SK-N-SH treated with all-trans-retinoic acid at 6 μM for 48 hours (cell line): ENCODE measurements at regions not wholly inside any gene's neighbourhood (a gene's known extent, or its start where the extent isn't known, plus 50 kb on each side); places are given as distances from the start of the nearest gene placed in this dataset.

Experiments
- ATAC-seq: fragments of 200-7000 bp; cut with Tn5 transposase; 3 replicates; pipeline ENCODE4 v1.9.1; 2020; ENCODE audit warnings: mild to moderate bottlenecking, moderate library complexity
- ARNTL ChIP-seq: fragments of 450-650 bp; formaldehyde crosslinking; IDR thresholded peaks from 2 replicates; pipeline ENCODE4 v1.5.0; 2020; ENCODE audit warnings: low read depth, mild to moderate bottlenecking, moderate library complexity, borderline replicate concordance
- BACH2 ChIP-seq: fragments of 250-450 bp; sonication (Bioruptor Pico); IDR thresholded peaks from 2 replicates; pipeline ENCODE4 v1.9.0; 2021; ENCODE audit warnings: mild to moderate bottlenecking, borderline replicate concordance
- CREB5 ChIP-seq: fragments of 250-450 bp; sonication (Bioruptor Pico); IDR thresholded peaks from 2 replicates; pipeline ENCODE4 v1.5.1; 2020; ENCODE audit warnings: low read depth, mild to moderate bottlenecking, moderate library complexity
- ESRRG ChIP-seq: fragments of 250-450 bp; sonication (Bioruptor Pico); IDR thresholded peaks from 2 replicates; pipeline ENCODE4 v1.6.1; 2021; ENCODE audit warnings: mild to moderate bottlenecking
- GLIS3 ChIP-seq: fragments of 250-450 bp; sonication (Bioruptor Pico); IDR thresholded peaks from 2 replicates; pipeline ENCODE4 v1.5.0; 2020; ENCODE audit warnings: mild to moderate bottlenecking, moderate library complexity
- ISL1 ChIP-seq: fragments of 250-450 bp; sonication (Bioruptor Pico); IDR thresholded peaks from 2 replicates; pipeline ENCODE4 v2.1.2; 2022; ENCODE audit warnings: mild to moderate bottlenecking, moderate library complexity
- OSR1 ChIP-seq: fragments of 250-450 bp; sonication (Bioruptor Pico); IDR thresholded peaks from 2 replicates; pipeline ENCODE4 v1.8.0; 2022; ENCODE audit warnings: moderate library complexity, mild to moderate bottlenecking, inconsistent platforms
- PPARA ChIP-seq: fragments of 250-450 bp; sonication (Bioruptor Pico); IDR thresholded peaks from 2 replicates; pipeline ENCODE4 v1.5.0; 2020; ENCODE audit warnings: mild to moderate bottlenecking, borderline replicate concordance
- RARB ChIP-seq: fragments of 250-450 bp; sonication (Bioruptor Pico); IDR thresholded peaks from 2 replicates; pipeline ENCODE4 v1.8.0; 2021; ENCODE audit warnings: mild to moderate bottlenecking, moderate library complexity
- SNAI2 ChIP-seq: fragments of 250-450 bp; sonication (Bioruptor Pico); IDR thresholded peaks from 2 replicates; pipeline ENCODE4 v1.5.0; 2020; ENCODE audit warnings: mild to moderate bottlenecking, moderate library complexity
- TCF4 ChIP-seq: fragments of 250-450 bp; sonication (Bioruptor Pico); IDR thresholded peaks from 2 replicates; pipeline ENCODE4 v1.8.0; 2021; ENCODE audit warnings: mild to moderate bottlenecking, moderate library complexity, borderline replicate concordance
- TOX ChIP-seq: fragments of 250-450 bp; sonication (Bioruptor Pico); IDR thresholded peaks from 2 replicates; pipeline ENCODE4 v1.8.0; 2021; ENCODE audit warnings: mild to moderate bottlenecking, moderate library complexity, borderline replicate concordance
- TSHZ2 ChIP-seq: fragments of 250-450 bp; sonication (Bioruptor Pico); IDR thresholded peaks from 2 replicates; pipeline ENCODE4 v1.5.0; 2020; ENCODE audit warnings: mild to moderate bottlenecking, moderate library complexity
- ZC3H10 ChIP-seq: fragments of 250-450 bp; sonication (Bioruptor Pico); IDR thresholded peaks from 2 replicates; pipeline ENCODE4 v1.5.1; 2021; ENCODE audit warnings: mild to moderate bottlenecking, moderate library complexity
- ZFP3 ChIP-seq: fragments of 250-450 bp; sonication (Bioruptor Pico); IDR thresholded peaks from 2 replicates; pipeline ENCODE4 v1.5.0; 2020; ENCODE audit warnings: mild to moderate bottlenecking, moderate library complexity
- ZFP30 ChIP-seq: fragments of 450-650 bp; formaldehyde crosslinking; IDR thresholded peaks from 2 replicates; pipeline ENCODE4 v1.5.0; 2022; ENCODE audit warnings: mild to moderate bottlenecking, moderate library complexity
- ZNF565 ChIP-seq: fragments of 450-650 bp; formaldehyde crosslinking; conservative IDR thresholded peaks from 2 replicates; pipeline ENCODE4 v1.5.0; 2020; ENCODE audit warnings: low read depth, mild to moderate bottlenecking, moderate library complexity
- ZNF70 ChIP-seq: fragments of 450-650 bp; formaldehyde crosslinking; IDR thresholded peaks from 2 replicates; pipeline ENCODE4 v1.5.0; 2020; ENCODE audit warnings: mild to moderate bottlenecking, moderate library complexity
- ZNF8 ChIP-seq: fragments of 450-650 bp; formaldehyde crosslinking; IDR thresholded peaks from 2 replicates; pipeline ENCODE4 v1.5.0; 2020; ENCODE audit warnings: mild to moderate bottlenecking, moderate library complexity
- TF ChIP-seq, protein P1 (sequence below): fragments of 250-450 bp; sonication (Bioruptor Pico); IDR thresholded peaks from 2 replicates; pipeline ENCODE4 v1.8.0; 2020; ENCODE audit warnings: mild to moderate bottlenecking, moderate library complexity, borderline replicate concordance
- TF ChIP-seq, protein P2 (sequence below): fragments of 250-450 bp; sonication (Bioruptor Pico); IDR thresholded peaks from 2 replicates; pipeline ENCODE4 v1.8.0; 2021; ENCODE audit warnings: low read depth, mild to moderate bottlenecking, moderate library complexity, borderline replicate concordance
- TF ChIP-seq, protein P3 (sequence below): fragments of 250-450 bp; sonication (Bioruptor Pico); IDR thresholded peaks from 2 replicates; pipeline ENCODE4 v1.5.1; 2021; ENCODE audit warnings: mild to moderate bottlenecking, moderate library complexity

GRCh38 chr12:86777325-86777724 lies 521.1 kb upstream of the MGAT4C start:
- ATAC-seq = no peak
- TF ChIP-seq RARB (no peak), BACH2 (CRISPR knock-in tag) (no peak), TOX (CRISPR knock-in tag) (no peak), SNAI2 (CRISPR knock-in tag) (no peak)
- TF ChIP-seq, protein P1, sequence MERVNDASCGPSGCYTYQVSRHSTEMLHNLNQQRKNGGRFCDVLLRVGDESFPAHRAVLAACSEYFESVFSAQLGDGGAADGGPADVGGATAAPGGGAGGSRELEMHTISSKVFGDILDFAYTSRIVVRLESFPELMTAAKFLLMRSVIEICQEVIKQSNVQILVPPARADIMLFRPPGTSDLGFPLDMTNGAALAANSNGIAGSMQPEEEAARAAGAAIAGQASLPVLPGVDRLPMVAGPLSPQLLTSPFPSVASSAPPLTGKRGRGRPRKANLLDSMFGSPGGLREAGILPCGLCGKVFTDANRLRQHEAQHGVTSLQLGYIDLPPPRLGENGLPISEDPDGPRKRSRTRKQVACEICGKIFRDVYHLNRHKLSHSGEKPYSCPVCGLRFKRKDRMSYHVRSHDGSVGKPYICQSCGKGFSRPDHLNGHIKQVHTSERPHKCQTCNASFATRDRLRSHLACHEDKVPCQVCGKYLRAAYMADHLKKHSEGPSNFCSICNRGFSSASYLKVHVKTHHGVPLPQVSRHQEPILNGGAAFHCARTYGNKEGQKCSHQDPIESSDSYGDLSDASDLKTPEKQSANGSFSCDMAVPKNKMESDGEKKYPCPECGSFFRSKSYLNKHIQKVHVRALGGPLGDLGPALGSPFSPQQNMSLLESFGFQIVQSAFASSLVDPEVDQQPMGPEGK = no peak
- TF ChIP-seq, all 23 proteins: peak for 0

DNA sequence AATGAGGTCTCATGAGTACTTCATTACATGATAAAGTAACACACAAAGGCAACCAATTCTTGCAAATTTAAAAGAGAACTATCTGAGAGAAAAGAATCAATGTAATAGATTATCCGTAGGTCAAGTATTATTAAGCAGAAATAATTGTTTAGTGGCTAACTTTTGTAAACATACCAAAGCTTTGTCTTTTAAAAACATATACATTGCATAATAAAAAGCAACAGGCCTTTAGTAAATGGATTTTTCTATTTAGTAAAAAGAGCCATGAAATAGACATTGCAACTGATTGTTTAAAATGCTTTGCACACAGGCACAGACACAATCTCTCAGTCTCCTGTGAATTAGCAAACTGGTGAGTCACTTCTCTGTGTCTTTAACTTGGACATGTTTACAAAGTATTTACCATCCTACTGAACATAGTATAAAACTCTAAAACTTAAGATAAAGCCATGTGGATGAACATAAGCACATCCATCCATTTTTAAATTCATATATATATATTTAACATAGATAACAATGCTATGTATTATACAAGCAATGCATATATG lies 518.7 kb upstream of the MGAT4C start:
- TF ChIP-seq OSR1 (CRISPR knock-in tag) (no peak), ZNF565 (CRISPR knock-in tag) (no peak), ESRRG (CRISPR knock-in tag) (no peak), ARNTL (no peak), ZC3H10 (CRISPR knock-in tag) (no peak), CREB5 (CRISPR knock-in tag) (no peak), ISL1 (CRISPR knock-in tag) (no peak), ZNF8 (CRISPR knock-in tag) (no peak), ZFP3 (no peak), ZFP30 (no peak), TOX (CRISPR knock-in tag) (no peak), TCF4 (CRISPR knock-in tag) (no peak), TSHZ2 (no peak)
- TF ChIP-seq, protein P2, sequence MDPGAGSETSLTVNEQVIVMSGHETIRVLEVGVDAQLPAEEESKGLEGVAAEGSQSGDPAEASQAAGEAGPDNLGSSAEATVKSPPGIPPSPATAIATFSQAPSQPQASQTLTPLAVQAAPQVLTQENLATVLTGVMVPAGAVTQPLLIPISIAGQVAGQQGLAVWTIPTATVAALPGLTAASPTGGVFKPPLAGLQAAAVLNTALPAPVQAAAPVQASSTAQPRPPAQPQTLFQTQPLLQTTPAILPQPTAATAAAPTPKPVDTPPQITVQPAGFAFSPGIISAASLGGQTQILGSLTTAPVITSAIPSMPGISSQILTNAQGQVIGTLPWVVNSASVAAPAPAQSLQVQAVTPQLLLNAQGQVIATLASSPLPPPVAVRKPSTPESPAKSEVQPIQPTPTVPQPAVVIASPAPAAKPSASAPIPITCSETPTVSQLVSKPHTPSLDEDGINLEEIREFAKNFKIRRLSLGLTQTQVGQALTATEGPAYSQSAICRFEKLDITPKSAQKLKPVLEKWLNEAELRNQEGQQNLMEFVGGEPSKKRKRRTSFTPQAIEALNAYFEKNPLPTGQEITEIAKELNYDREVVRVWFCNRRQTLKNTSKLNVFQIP (CRISPR knock-in tag) = no peak
- no peak for ATAC-seq

GRCh38 chr12:86772696-86773095 lies 516.5 kb upstream of the MGAT4C start:
- ATAC-seq = no peak
- TF ChIP-seq GLIS3 (CRISPR knock-in tag) (no peak), ARNTL (no peak), ESRRG (CRISPR knock-in tag) (no peak), BACH2 (CRISPR knock-in tag) (no peak), ZC3H10 (CRISPR knock-in tag) (no peak), PPARA (CRISPR knock-in tag) (no peak), RARB (no peak), TOX (CRISPR knock-in tag) (no peak), ZNF8 (CRISPR knock-in tag) (no peak), OSR1 (CRISPR knock-in tag) (no peak), ZFP3 (no peak), ISL1 (CRISPR knock-in tag) (no peak), SNAI2 (CRISPR knock-in tag) (no peak), ZNF565 (CRISPR knock-in tag) (no peak), ZFP30 (no peak), ZNF70 (CRISPR knock-in tag) (no peak)
- TF ChIP-seq, protein P3, sequence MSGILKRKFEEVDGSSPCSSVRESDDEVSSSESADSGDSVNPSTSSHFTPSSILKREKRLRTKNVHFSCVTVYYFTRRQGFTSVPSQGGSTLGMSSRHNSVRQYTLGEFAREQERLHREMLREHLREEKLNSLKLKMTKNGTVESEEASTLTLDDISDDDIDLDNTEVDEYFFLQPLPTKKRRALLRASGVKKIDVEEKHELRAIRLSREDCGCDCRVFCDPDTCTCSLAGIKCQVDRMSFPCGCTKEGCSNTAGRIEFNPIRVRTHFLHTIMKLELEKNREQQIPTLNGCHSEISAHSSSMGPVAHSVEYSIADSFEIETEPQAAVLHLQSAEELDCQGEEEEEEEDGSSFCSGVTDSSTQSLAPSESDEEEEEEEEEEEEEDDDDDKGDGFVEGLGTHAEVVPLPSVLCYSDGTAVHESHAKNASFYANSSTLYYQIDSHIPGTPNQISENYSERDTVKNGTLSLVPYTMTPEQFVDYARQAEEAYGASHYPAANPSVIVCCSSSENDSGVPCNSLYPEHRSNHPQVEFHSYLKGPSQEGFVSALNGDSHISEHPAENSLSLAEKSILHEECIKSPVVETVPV = no peak
- TF ChIP-seq, protein P2 (CRISPR knock-in tag) = no peak
- TF ChIP-seq, protein P1 = no peak
